Transverse colon (tissue), 4 donors: ENCODE measurements at regions not wholly inside any gene's neighbourhood (a gene's known extent, or its start where the extent isn't known, plus 50 kb on each side); places are given as distances from the start of the nearest gene placed in this dataset.

ENCODE experiments used
- CTCF ChIP-seq, 5 experiments: fragments of 200-600 bp in 3 of 5; fragments of 450-650 bp in 2 of 5; sonication (generic) in 3 of 5; IDR thresholded peaks; 1 replicate in 2 of 5; 2 replicates in 3 of 5; pipeline ENCODE4 v1.5.1; 2016 to 2017; ENCODE audit warnings: antibody characterized with exemption in 5 of 5, inconsistent platforms in 3 of 5, mild to moderate bottlenecking in 2 of 5, moderate library complexity in 1 of 5
- POLR2AphosphoS5 ChIP-seq, 3 donors: sonication (generic); formaldehyde crosslinking; IDR thresholded peaks; one replicate each; pipeline ENCODE4 v1.6.1; 2016; ENCODE audit warnings: antibody characterized with exemption in 3 of 3

- TF ChIP-seq CTCF (IDR thresholded peaks at IDR 0.05) = no peak
- no peak for TF ChIP-seq POLR2AphosphoS5 (IDR thresholded peaks at IDR 0.05)
Measured at GRCh38 chr6:21767891-21768648, 174.5 kb downstream of the SOX4 start.
